Heart right ventricle (tissue), 16 donors: ENCODE measurements at regions not wholly inside any gene's neighbourhood (a gene's known extent, or its start where the extent isn't known, plus 50 kb on each side); places are given as distances from the start of the nearest gene placed in this dataset.

Source experiments
- ATAC-seq, 8 donors: fragments of 200-7000 bp; cut with Tn5 transposase; one replicate each; pipeline ENCODE4 v1.9.1; 2020; ENCODE audit warnings: mild to moderate bottlenecking in 8 of 8, moderate library complexity in 8 of 8, moderate number of reproducible peaks in 1 of 8
- DNase-seq, 2 donors: peaks; one replicate each; pipeline ENCODE4 v3.0.0-alpha.2; 2020
- H3K27ac ChIP-seq, 10 donors: fragments of 200-600 bp; sonication (generic) in 2 of 10; one replicate each; pipeline versions ENCODE4 v1.5.0 to v1.8.0; 2020 to 2022; ENCODE audit warnings: mild to moderate bottlenecking in 3 of 10
- H3K27me3 ChIP-seq, 7 donors: fragments of 200-600 bp; one replicate each; pipeline ENCODE4 v1.8.0; 2021 to 2022; ENCODE audit warnings: mild to moderate bottlenecking in 2 of 7
- H3K36me3 ChIP-seq, 9 donors: fragments of 200-600 bp; sonication (generic) in 1 of 9; one replicate each; pipeline versions ENCODE4 v1.5.0 to v1.8.0; 2020 to 2022; ENCODE audit warnings: mild to moderate bottlenecking in 2 of 9
- H3K4me1 ChIP-seq, 9 donors: fragments of 200-600 bp; sonication (generic) in 1 of 9; one replicate each; pipeline versions ENCODE4 v1.5.0 to v1.8.0; 2020 to 2022; ENCODE audit warnings: mild to moderate bottlenecking in 4 of 9
- H3K4me3 ChIP-seq, 10 donors: fragments of 200-600 bp; sonication (generic) in 2 of 10; one replicate each; pipeline versions ENCODE4 v1.5.0 to v1.8.0; 2020 to 2022; ENCODE audit warnings: mild to moderate bottlenecking in 7 of 10, moderate library complexity in 2 of 10
- H3K9me3 ChIP-seq, 11 donors: fragments of 200-600 bp in 10 of 11; sonication (generic) in 2 of 11; one replicate each; pipeline versions ENCODE4 v1.5.0 to v1.8.0; 2013 to 2022; ENCODE audit warnings: mild to moderate bottlenecking in 2 of 11, control low read depth in 1 of 11, moderate library complexity in 1 of 11
- WGBS, 2 donors: extraction: QIAGEN DNeasy Blood & Tissue Kit; methylation state at CpG; one replicate each; pipeline ENCODE4 v1.1.7; 2013; ENCODE audit warnings: inconsistent platforms in 1 of 2; 5-methylcytosine and 5-hydroxymethylcytosine counted together
- intact Hi-C, 10 donors: fragments of 100-400 bp; cut with DNase I; formaldehyde crosslinking; loops; one replicate each; pipeline versions ENCODE4 v1.11.1 to v1.14.2; 2022
- TF ChIP-seq, protein P1 (sequence below), 9 donors: fragments of 200-600 bp; sonication (generic) in 2 of 9; IDR thresholded peaks; one replicate each; pipeline versions ENCODE4 v1.5.0 to v1.8.0; 2021 to 2022; ENCODE audit warnings: antibody characterized with exemption in 9 of 9, mild to moderate bottlenecking in 5 of 9, moderate library complexity in 1 of 9
- donor health status: Arrhythmogenic right ventricular cardiomyopathy.
- donor health status: ischemic (EF 13 %, LVEDD 7.1; RV severe dilation, severe dysfunction).
- donor health status: healthy with polysubstance abuse.
- donor health status: DM: no; HTN: yes; CAD: no.
- donor health status: DM: no; HTN: no; CAD: no.
- donor health status: ischemic (EF 25% LVEDD 6.9; RV normal size, moderate dysfunction).
- donor health status: ischemic (EF 25% LVEDD 5.7; RV mildly dilated, moderate dysfunction).
- donor health status: healthy.
- donor health status: DM: yes; HTN: yes; CAD: no.
- donor health status: Ischemic cardiomyopathy.
- donor health status: ischemic (EF 35%, LVEDD 5.7; RV mildly dilated, moderate dysfunction).
- donor health status: nonischemic (EF 11% LVEDD 7.7; RV severe dilation, severe dysfunction).
- donor health status: DM: yes; HTN: yes; CAD: no.
- donor health status: PGD.
- donor health status: ischemic (EF 29% LVEDD 5.4; RV normal size, mild dysfunction).
- donor health status: nonischemic (EF 23%, LVEDD 6.1; RV moderate dilation, normal function).

GRCh38 chr9:79292731-79293280 is 279.0 kb upstream of the TLE4 start:
- Histone ChIP-seq H3K36me3 (no peaks in the 10 kb centered on the region), H3K4me1 (no peaks in the 10 kb centered on the region), H3K9me3 (no peaks in the 10 kb centered on the region), H3K27me3 (peaks cover 0 to 3% (median 0%) of the 10 kb centered on the region in 7 donors), H3K4me3 (no peak overlapping the region), H3K27ac (no peak overlapping the region)
- ATAC-seq (no peak), DNase-seq (no peak)
- 0 to 83% methylated on average over 1 of the region's 1 CpG for WGBS, 2 donors
- TF ChIP-seq, protein P1, sequence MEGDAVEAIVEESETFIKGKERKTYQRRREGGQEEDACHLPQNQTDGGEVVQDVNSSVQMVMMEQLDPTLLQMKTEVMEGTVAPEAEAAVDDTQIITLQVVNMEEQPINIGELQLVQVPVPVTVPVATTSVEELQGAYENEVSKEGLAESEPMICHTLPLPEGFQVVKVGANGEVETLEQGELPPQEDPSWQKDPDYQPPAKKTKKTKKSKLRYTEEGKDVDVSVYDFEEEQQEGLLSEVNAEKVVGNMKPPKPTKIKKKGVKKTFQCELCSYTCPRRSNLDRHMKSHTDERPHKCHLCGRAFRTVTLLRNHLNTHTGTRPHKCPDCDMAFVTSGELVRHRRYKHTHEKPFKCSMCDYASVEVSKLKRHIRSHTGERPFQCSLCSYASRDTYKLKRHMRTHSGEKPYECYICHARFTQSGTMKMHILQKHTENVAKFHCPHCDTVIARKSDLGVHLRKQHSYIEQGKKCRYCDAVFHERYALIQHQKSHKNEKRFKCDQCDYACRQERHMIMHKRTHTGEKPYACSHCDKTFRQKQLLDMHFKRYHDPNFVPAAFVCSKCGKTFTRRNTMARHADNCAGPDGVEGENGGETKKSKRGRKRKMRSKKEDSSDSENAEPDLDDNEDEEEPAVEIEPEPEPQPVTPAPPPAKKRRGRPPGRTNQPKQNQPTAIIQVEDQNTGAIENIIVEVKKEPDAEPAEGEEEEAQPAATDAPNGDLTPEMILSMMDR (IDR thresholded peaks at IDR 0.05): no peak
- intact Hi-C loops: no loop called here

DNA sequence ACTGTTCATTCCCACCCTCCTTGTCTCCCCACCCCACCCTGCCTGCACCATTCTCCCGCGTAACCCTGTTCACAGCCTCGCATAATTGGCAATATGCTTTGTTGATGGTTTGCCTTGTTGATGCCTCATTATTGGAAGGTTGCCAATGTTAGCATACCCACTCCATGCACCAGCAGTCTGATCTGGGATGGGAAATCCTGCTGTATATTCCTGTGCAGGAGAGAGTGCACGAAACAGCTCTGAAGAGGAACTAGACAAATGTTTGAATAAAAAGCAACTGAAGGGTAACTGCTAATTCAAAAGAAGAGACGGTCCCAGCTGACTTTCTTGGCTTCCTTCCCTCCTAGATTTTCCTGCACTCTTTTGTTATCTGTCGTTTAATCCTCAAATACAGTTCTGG is 271.7 kb upstream of the TLE4 start:
- TF ChIP-seq, protein P1 (IDR thresholded peaks at IDR 0.05): no peak
- Histone ChIP-seq H3K27ac (no peak overlapping the region), H3K9me3 (no peaks in the 10 kb centered on the region), H3K4me1 (no peaks in the 10 kb centered on the region), H3K36me3 (no peaks in the 10 kb centered on the region), H3K4me3 (no peak overlapping the region), H3K27me3 (peaks cover 0 to 17% (median 0%) of the 10 kb centered on the region in 7 donors)
- 43 to 59% methylated on average over 6 of the region's 6 CpGs for WGBS, 2 donors
- DNase-seq (no peak), ATAC-seq (no peak)
- intact Hi-C loops: loop anchor here in 1 of 10 donors (5.0 kb wide), 1 partner anchor 152 kb away; no protein-coding TSS in a partner anchor

DNA sequence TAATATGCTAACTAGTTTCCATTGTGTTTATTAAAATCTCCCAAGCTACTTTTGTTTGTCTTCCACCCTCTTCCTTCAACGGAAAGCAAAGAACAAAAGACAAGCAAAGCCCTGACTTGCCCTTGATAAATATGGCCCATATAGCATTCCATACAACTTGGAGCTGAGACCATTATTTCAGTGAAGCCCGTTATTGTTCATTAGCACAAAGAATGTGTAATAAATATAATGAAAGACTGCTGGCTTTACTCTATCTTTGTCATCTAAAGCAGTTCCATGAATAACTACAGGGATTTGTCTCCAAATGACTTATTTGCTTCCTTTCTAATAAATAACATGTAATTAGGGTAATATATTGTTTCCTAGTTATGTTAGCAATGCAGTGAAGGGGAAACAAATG is 270.7 kb upstream of the TLE4 start:
- TF ChIP-seq, protein P1 (IDR thresholded peaks at IDR 0.05): no peak
- Histone ChIP-seq H3K27ac (no peak overlapping the region), H3K27me3 (peaks cover 0 to 17% (median 0%) of the 10 kb centered on the region in 7 donors), H3K36me3 (no peaks in the 10 kb centered on the region), H3K4me3 (no peak overlapping the region), H3K9me3 (no peaks in the 10 kb centered on the region), H3K4me1 (no peaks in the 10 kb centered on the region)
- ATAC-seq (no peak), DNase-seq (no peak)
- intact Hi-C loops: loop anchor here in 1 of 10 donors (5.0 kb wide), 1 partner anchor 151 kb away; no protein-coding TSS in a partner anchor
- WGBS, 2 donors: 44 to 52% methylated on average over 2 of the region's 2 CpGs

GRCh38 chr9:79301551-79302391 is 270.0 kb upstream of the TLE4 start:
- H3K4me3 ChIP-seq: no peak overlapping the region
- no peaks in the 10 kb centered on the region for H3K9me3 ChIP-seq
- peaks cover 0 to 17% (median 0%) of the 10 kb centered on the region in 7 donors for H3K27me3 ChIP-seq
- 31 to 37% methylated on average over 8 of the region's 8 CpGs for WGBS, 2 donors
- ATAC-seq (no peak), DNase-seq (no peak)
- H3K27ac ChIP-seq: no peak overlapping the region
- H3K4me1 ChIP-seq: no peaks in the 10 kb centered on the region
- TF ChIP-seq, protein P1 (IDR thresholded peaks at IDR 0.05): no peak
- no peaks in the 10 kb centered on the region for H3K36me3 ChIP-seq
- intact Hi-C loops: loop anchor here in 1 of 10 donors (5.0 kb wide), 1 partner anchor 151 kb away; no protein-coding TSS in a partner anchor
